Coronary artery (tissue), 2 donors: ENCODE measurements at regions not wholly inside any gene's neighbourhood (a gene's known extent, or its start where the extent isn't known, plus 50 kb on each side); places are given as distances from the start of the nearest gene placed in this dataset.

ENCODE experiments used
- DNase-seq: peaks from one replicate; pipeline ENCODE4 v3.0.0-alpha.2; 2017; ENCODE audit warnings: low spot score
- H3K27ac ChIP-seq, 2 donors: fragments of 200-600 bp; sonication (generic); one replicate each; pipeline ENCODE4 v1.5.1; 2016 to 2019
- H3K4me3 ChIP-seq: fragments of 200-600 bp; sonication (generic); 2 replicates; pipeline ENCODE4 v1.5.1; 2016; ENCODE audit warnings: mild to moderate bottlenecking, moderate library complexity
- CTCF ChIP-seq: fragments of 200-600 bp; sonication (generic); IDR thresholded peaks from one replicate; pipeline ENCODE4 v1.5.1; 2019; ENCODE audit warnings: antibody characterized with exemption

DNA sequence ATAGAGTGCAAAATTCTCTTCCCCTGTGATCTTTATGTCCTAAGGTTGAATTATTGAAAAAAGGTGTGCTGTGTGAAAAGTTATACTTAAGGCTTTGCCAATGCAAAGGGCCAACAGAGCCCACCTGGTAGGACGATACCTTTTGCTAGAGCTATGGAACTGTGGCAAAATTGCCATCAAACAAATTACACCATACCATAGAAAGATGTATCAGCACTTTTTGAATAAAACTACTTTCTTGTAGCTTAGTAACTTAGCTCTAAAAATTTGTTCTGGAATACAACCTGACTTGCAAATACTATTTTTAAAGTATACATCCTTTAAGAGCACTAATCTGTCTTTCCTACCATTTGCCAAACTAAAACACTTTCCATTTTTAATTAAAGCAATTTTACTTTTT lies 147.2 kb upstream of the ERCC4 start:
- TF ChIP-seq CTCF, result no peak
- Histone ChIP-seq H3K27ac (no peak overlapping the region), H3K4me3 (no peak overlapping the region)
- DNase-seq, result no peak

DNA sequence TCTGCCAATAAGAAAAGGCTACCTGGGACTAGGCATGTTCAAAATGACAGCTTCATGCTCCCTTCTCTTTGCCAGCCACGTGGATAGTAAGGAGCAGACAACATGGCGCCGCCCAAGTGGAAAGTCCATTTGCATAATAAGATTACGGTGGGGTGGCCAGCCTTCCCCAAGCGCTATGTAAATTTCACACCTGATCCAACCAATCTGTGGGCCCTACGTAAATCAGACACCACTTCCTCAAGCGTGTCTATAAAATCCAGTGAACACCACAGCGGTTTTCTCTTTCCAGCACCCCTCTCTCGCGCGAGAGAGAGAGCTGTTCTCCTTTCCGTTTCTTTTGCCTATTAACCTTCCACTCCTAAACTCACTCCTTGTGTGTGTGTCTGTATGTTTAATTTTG lies 140.3 kb upstream of the ERCC4 start:
- TF ChIP-seq CTCF, result no peak
- Histone ChIP-seq H3K27ac (no peak overlapping the region), H3K4me3 (no peak overlapping the region)
- no peak for DNase-seq

DNA sequence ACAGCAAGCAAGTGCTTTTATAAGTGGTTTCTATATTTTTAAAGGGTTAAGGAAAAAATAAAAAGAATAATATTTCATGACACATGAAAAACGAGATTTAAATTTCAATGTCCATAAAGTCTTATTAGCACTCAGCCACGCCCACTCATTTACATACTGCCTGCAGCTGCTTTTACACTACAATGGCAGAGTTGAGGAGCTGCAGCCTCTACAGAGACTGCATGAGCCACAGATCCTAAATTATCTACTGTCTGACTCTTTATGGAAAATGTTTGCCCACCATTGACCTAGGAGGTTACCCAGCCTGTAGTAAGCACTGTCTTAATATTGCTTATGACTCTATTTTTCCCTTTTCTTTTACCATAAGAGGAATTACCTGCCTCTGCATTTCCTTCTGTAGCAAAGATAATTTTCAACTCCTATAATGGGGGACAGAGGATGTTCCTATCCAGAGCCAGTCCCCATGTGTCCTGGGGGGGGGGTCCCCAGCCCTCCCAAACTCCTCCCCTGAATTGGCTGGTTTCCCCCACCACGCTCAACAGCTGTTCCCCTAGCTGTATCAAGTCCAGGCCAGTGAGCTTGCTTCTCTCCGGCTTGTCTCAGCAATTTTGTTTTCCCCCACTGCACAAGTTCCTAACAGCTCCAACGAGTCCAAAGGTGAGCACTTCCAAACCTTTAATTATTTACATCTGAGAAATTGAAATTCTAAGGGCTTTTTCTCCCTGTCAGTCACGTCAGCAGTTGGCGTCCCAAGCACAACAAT lies 139.4 kb upstream of the ERCC4 start:
- no peak for TF ChIP-seq CTCF

GRCh38 chr16:13781169-13781564 lies 138.8 kb upstream of the ERCC4 start:
- no peak for DNase-seq
- TF ChIP-seq CTCF, result no peak
- H3K27ac ChIP-seq, result no peak overlapping the region
- H3K4me3 ChIP-seq, result no peak overlapping the region

More for the DNA sequence above, 139.4 kb upstream of the ERCC4 start:
- DNase-seq, result no peak
- no peak overlapping the region for H3K27ac ChIP-seq
- no peak overlapping the region for H3K4me3 ChIP-seq

DNA sequence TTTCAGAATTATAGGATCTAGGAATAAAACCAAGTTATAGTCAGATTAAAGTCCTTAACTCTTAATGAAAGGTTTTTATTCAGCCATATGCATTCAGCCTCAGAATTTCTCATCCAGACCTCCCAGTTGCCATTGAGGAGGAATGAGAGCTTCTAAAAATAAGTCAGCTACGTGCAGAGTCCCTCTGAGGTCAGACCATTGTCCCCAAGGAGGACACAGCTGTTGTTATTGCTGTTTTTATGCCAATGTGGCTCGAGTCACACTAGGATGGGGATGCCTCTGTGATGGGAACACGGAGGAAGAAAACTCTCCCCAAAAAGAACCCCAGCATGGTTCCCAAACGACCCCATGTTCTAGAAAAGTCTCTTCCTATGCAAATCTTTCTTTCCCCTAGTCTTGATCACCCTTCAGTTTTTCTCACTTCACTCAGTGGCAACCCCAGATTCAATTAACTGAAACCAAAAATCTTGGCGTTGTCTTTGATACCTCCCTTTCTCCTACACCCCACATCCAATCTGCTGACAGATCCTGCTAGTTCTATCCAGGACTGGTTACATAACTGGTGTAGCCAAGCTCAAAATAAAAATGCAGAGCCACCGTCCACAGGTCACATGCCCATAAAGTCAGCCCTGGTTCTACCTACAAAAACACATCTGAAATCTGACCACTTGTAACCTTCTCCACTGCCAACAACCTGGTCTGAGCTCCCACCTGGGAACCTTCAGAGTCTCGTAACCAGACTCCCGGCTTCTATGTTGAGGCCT lies 138.2 kb upstream of the ERCC4 start:
- TF ChIP-seq CTCF, result no peak
- Histone ChIP-seq H3K27ac (no peak overlapping the region), H3K4me3 (no peak overlapping the region)
- no peak for DNase-seq

DNA sequence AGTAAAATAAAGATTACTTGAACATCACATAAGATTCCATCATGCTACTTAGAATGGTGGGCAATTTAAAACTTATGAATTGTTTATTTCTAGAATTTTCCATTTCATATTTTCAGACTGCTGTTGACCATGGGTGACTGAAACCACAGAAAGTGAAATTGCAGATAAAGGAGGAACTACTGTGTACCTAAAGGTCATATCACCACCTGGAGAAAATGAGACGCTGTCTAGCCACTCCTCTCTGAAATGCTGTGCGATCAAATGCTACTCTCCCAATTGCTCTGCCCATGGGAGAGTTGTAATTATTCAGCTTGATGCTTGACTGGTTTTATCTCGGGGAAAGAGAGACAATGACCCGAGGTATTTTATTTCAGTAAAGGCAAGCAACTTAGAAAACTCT lies 128.9 kb upstream of the ERCC4 start:
- no peak for TF ChIP-seq CTCF
- DNase-seq, result no peak
- Histone ChIP-seq H3K27ac (no peak overlapping the region), H3K4me3 (no peak overlapping the region)
